GM12878 (cell line): ENCODE measurements at regions not wholly inside any gene's neighbourhood (a gene's known extent, or its start where the extent isn't known, plus 50 kb on each side); places are given as distances from the start of the nearest gene placed in this dataset.

Source experiments
- ATAC-seq: fragments of 200-7000 bp; cut with Tn5 transposase; 3 replicates; pipeline ENCODE4 v1.9.1; 2020; ENCODE audit warnings: mild to moderate bottlenecking, moderate library complexity
- BruUV-seq: library from RNA; stranded (reverse); fragments of 400-500 nt; replicated peaks from 2 replicates; lab custom pipeline; 2021; lab: Mats Ljungman, UMichigan
- CTCF ChIA-PET: fragments of 300-600 bp; sonication (Branson Sonifier 250); formaldehyde crosslinking; extraction: SDS; loops from one replicate; lab custom pipeline; 2021; ENCODE audit warnings: inconsistent platforms; lab: Yijun Ruan, JAX
- POLR2A ChIA-PET: fragments of 350-600 bp; formaldehyde crosslinking; extraction: SDS; loops from one replicate; lab custom pipeline; 2021; ENCODE audit warnings: inconsistent platforms; lab: Charles Lee
- RAD21 ChIA-PET: fragments of 300-600 bp; sonication (Branson Sonifier 250); formaldehyde crosslinking; loops from one replicate; lab custom pipeline; 2023; ENCODE audit warnings: antibody characterized with exemption; ENCODE audit not compliant: unreplicated experiment; lab: Charles Lee
- SMC1A ChIA-PET: fragments of 300-600 bp; sonication (Branson Sonifier 250); formaldehyde crosslinking; loops from one replicate; lab custom pipeline; 2023; ENCODE audit not compliant: unreplicated experiment, uncharacterized antibody; lab: Charles Lee
- DNase-seq: peaks from one replicate; pipeline ENCODE4 v3.0.0-alpha.2; 2011; ENCODE audit warnings: low read depth, low spot score
- FAIRE-seq: peaks from 3 replicates; lab custom pipeline; 2011; peaks lifted over from hg19 to GRCh38; lab: Jason Lieb, UNC
- H2AFZ ChIP-seq: 2 replicates; pipeline ENCODE4 v1.6.0; 2011; ENCODE audit warnings: low read depth, low read length, control low read depth; ENCODE audit not compliant: control insufficient read depth
- H3K27ac ChIP-seq: 2 replicates; pipeline ENCODE4 v1.5.1; 2011; ENCODE audit warnings: control low read depth; ENCODE audit not compliant: control insufficient read depth, insufficient read depth
- H3K27me3 ChIP-seq, 2 experiments: replicated peaks in 1 of 2; 2 replicates each; pipeline versions ENCODE4 v1.6.0 to v1.6.1; 2011; ENCODE audit warnings: low read length in 1 of 2; ENCODE audit not compliant: control insufficient read depth in 2 of 2, insufficient read depth in 2 of 2
- H3K36me3 ChIP-seq, 2 experiments: 2 replicates each; pipeline ENCODE4 v1.5.1; 2011; ENCODE audit warnings: low read length in 1 of 2; ENCODE audit not compliant: control insufficient read depth in 2 of 2, insufficient read depth in 2 of 2
- H3K4me1 ChIP-seq: 2 replicates; pipeline ENCODE4 v1.6.1; 2011; ENCODE audit warnings: mild to moderate bottlenecking, low read length, moderate library complexity, mixed read lengths; ENCODE audit not compliant: control insufficient read depth, insufficient read depth
- H3K4me2 ChIP-seq: 2 replicates; pipeline ENCODE4 v1.6.0; 2011; ENCODE audit warnings: control low read depth; ENCODE audit not compliant: control insufficient read depth, insufficient read depth
- H3K4me3 ChIP-seq: fragments of 200-600 bp; sonication (generic); 2 replicates; pipeline ENCODE4 v1.5.1; 2016
- H3K79me2 ChIP-seq: 2 replicates; pipeline ENCODE4 v1.6.0; 2011; ENCODE audit warnings: low read length; ENCODE audit not compliant: control insufficient read depth, insufficient read depth
- H3K9ac ChIP-seq: 2 replicates; pipeline ENCODE4 v1.8.0; 2011; ENCODE audit warnings: low read length, control low read depth, mixed read lengths; ENCODE audit not compliant: control insufficient read depth, insufficient read depth
- H3K9me3 ChIP-seq: replicated peaks from 3 replicates; pipeline ENCODE4 v1.5.1; 2011; ENCODE audit warnings: mild to moderate bottlenecking, low read length; ENCODE audit not compliant: control insufficient read depth, insufficient read depth
- H4K20me1 ChIP-seq: 2 replicates; pipeline ENCODE4 v1.6.0; 2011; ENCODE audit not compliant: control insufficient read depth, insufficient read depth
- CREB1 ChIP-seq: IDR thresholded peaks from 2 replicates; pipeline ENCODE4 v1.6.1; 2012; ENCODE audit warnings: low read depth, mild to moderate bottlenecking, inconsistent platforms
- EED ChIP-seq: sonication (generic); IDR thresholded peaks from 2 replicates; pipeline ENCODE4 v1.6.1; 2016; ENCODE audit warnings: antibody characterized with exemption, low read depth
- ESRRA ChIP-seq: IDR thresholded peaks from 2 replicates; pipeline ENCODE4 v1.6.1; 2012; ENCODE audit warnings: mild to moderate bottlenecking, low read length, improper control_type of control experiment
- ETV6 ChIP-seq, 2 experiments: fragments of 450-650 bp in 1 of 2; IDR thresholded peaks in 1 of 2; conservative IDR thresholded peaks in 1 of 2; 2 replicates each; pipeline ENCODE4 v1.6.1; 2014; ENCODE audit warnings: antibody characterized with exemption in 1 of 2, borderline replicate concordance in 1 of 2, low read depth in 1 of 2, mild to moderate bottlenecking in 1 of 2, moderate library complexity in 1 of 2
- MEF2A ChIP-seq: IDR thresholded peaks from 2 replicates; pipeline ENCODE4 v1.6.1; 2011; ENCODE audit warnings: low read depth, mild to moderate bottlenecking, low read length, moderate library complexity; ENCODE audit not compliant: insufficient read depth
- MTA2 ChIP-seq: fragments of 450-650 bp; IDR thresholded peaks from 2 replicates; pipeline ENCODE4 v1.6.1; 2016; ENCODE audit warnings: low read depth, mild to moderate bottlenecking, moderate library complexity
- MTA3 ChIP-seq: IDR thresholded peaks from 2 replicates; pipeline ENCODE4 v1.6.1; 2012; ENCODE audit warnings: low read length, inconsistent platforms, borderline replicate concordance
- NFYA ChIP-seq: IDR thresholded peaks from 2 replicates; pipeline ENCODE4 v1.6.1; 2011; ENCODE audit warnings: low read depth, mild to moderate bottlenecking, low read length, improper control_type of control experiment, borderline replicate concordance
- POLR2A ChIP-seq: IDR thresholded peaks from 2 replicates; pipeline ENCODE4 v1.6.1; 2011; ENCODE audit warnings: low read depth, mild to moderate bottlenecking, low read length
- POLR2AphosphoS5 ChIP-seq: IDR thresholded peaks from 2 replicates; pipeline ENCODE4 v1.6.1; 2011; ENCODE audit warnings: mild to moderate bottlenecking, low read length, inconsistent platforms
- SMARCA5 ChIP-seq: fragments of 450-650 bp; IDR thresholded peaks from 2 replicates; pipeline ENCODE4 v1.6.1; 2017; ENCODE audit warnings: mild to moderate bottlenecking
- SPI1 ChIP-seq: IDR thresholded peaks from 2 replicates; pipeline ENCODE4 v1.6.1; 2011; ENCODE audit warnings: low read depth, mild to moderate bottlenecking, low read length, moderate library complexity, borderline replicate concordance; ENCODE audit not compliant: insufficient read depth
- STAT3 ChIP-seq: IDR thresholded peaks from 2 replicates; pipeline ENCODE4 v1.6.1; 2011; ENCODE audit warnings: low read depth, low read length, improper control_type of control experiment
- TCF12 ChIP-seq: IDR thresholded peaks from 2 replicates; pipeline ENCODE4 v1.6.1; 2011; ENCODE audit warnings: low read depth, mild to moderate bottlenecking, low read length
- YBX1 ChIP-seq: fragments of 450-650 bp; IDR thresholded peaks from 2 replicates; pipeline ENCODE4 v1.6.1; 2016; ENCODE audit warnings: antibody characterized with exemption
- WGBS: methylation state at CpG from one replicate; pipeline ENCODE4 v1.1.6; 2016; ENCODE audit warnings: low lambda C conversion rate; ENCODE audit not compliant: insufficient replicate concordance, insufficient coverage; ENCODE audit errors: missing lambda C conversion rate; 5-methylcytosine and 5-hydroxymethylcytosine counted together
- in situ Hi-C: fragments of 300-500 bp; cut with MboI; formaldehyde crosslinking; loops from 9 replicates; pipeline ENCODE4 v1.14.3; 2018; ENCODE audit warnings: mixed read lengths
- intact Hi-C: fragments of 100-400 bp; cut with micrococcal nuclease; formaldehyde crosslinking; loops from one replicate; pipeline ENCODE4 v1.14.2; 2022; ENCODE audit not compliant: unreplicated experiment
- TF ChIP-seq, protein P1 (sequence below): fragments of 150-350 bp; IDR thresholded peaks from 2 replicates; pipeline ENCODE4 v1.6.1; 2016; ENCODE audit warnings: low read depth, low read length
- TF ChIP-seq, protein P2 (sequence below): fragments of 450-650 bp; IDR thresholded peaks from 2 replicates; pipeline ENCODE4 v1.6.1; 2016; ENCODE audit warnings: mild to moderate bottlenecking, moderate library complexity, borderline replicate concordance

DNA sequence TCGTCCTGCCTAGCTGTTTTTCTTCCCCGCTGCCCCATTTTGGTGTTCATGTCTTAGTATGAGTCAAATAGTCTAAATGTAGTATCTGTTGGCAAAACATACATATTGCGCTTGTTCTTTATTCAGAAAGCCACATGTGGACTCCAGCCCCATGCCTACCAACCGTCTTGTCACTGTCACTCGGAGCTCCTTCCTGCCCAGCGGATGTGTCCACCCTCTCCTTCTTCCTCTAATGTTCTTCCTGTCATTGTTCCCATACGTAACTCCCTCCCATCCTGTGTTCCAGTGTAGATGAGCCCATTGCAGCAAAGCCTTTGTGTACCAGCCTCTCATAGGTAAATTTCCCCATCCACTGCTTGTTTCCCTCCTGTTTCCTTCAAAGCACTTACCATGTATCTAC lies 120.5 kb downstream of the TMX1 start (continued):
- no peak for TF ChIP-seq ETV6 (conservative IDR thresholded peaks at IDR 0.05 in 1 of 2, IDR thresholded peaks at IDR 0.05 in 1 of 2; ENCODE audit: borderline replicate concordance in 1 of 2, low read depth in 1 of 2)
- no peak for TF ChIP-seq MEF2A
- TF ChIP-seq SPI1, result no peak
- TF ChIP-seq MTA2, result no peak
- TF ChIP-seq TCF12, result no peak
- TF ChIP-seq ESRRA, result no peak
- no peak for TF ChIP-seq POLR2A
- no peak for TF ChIP-seq MTA3

DNA sequence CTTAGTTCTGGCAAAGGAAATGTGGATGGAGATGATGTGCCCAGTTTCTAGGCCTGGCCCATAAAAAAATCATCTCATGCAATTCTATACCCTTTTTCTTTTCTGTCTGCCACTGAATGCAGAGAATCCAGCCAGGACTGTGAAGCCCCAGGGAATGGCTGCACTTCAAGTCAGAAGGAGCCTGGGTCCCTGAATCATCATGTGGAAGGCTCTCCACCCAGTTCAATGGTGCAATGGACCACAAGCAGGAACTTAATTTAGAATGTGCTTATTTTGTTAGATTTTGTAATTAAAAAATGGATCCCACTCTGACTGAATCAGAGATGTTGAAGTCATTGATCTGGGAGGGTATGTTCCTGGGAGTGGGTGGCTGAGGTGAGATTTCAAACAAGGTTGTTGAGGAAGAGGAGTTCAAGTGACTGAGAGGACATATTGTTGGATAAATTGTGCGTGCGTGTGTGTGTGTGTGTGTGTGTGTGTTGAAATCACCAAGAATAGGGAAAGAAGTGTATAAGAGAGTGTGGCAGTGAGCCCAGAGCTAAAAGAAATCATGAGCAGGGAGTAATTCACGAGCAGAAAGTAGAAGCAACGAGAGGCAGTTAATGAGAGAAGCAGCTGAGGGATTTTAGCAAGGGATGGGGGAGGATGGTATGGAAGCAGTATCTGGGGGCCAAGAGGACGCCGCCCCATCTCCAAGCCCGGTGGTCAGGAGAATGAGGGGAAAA lies 125.4 kb downstream of the TMX1 start:
- H3K4me1 ChIP-seq, result no peaks in the 10 kb centered on the region
- FAIRE-seq (no peak), ATAC-seq (no peak), DNase-seq (no peak)
- H3K27ac ChIP-seq, result no peak overlapping the region
- WGBS, result 26% methylated on average over 7 of the region's 7 CpGs
- H3K4me2 ChIP-seq, result no peak overlapping the region
- no peaks in the 10 kb centered on the region for H3K36me3 ChIP-seq
- no peaks in the 10 kb centered on the region for H4K20me1 ChIP-seq
- ChIA-PET CTCF (no interaction called here), SMC1A (no interaction called here), RAD21 (no interaction called here), POLR2A (no interaction called here)
- in situ Hi-C loops, result no loop called here
- BruUV-seq, result no TSS peak
- no peak overlapping the region for H2AFZ ChIP-seq
- no peak overlapping the region for H3K4me3 ChIP-seq
- no peak overlapping the region for H3K9ac ChIP-seq
- intact Hi-C loops, result loop anchor here (5.0 kb wide), 1 partner anchor 287 kb away; the partner anchor contains the start of gene FRMD6
- no peaks in the 10 kb centered on the region for H3K9me3 ChIP-seq
- H3K27me3 ChIP-seq, result no peaks in the 10 kb centered on the region
- no peaks in the 10 kb centered on the region for H3K79me2 ChIP-seq
- TF ChIP-seq, protein P1, sequence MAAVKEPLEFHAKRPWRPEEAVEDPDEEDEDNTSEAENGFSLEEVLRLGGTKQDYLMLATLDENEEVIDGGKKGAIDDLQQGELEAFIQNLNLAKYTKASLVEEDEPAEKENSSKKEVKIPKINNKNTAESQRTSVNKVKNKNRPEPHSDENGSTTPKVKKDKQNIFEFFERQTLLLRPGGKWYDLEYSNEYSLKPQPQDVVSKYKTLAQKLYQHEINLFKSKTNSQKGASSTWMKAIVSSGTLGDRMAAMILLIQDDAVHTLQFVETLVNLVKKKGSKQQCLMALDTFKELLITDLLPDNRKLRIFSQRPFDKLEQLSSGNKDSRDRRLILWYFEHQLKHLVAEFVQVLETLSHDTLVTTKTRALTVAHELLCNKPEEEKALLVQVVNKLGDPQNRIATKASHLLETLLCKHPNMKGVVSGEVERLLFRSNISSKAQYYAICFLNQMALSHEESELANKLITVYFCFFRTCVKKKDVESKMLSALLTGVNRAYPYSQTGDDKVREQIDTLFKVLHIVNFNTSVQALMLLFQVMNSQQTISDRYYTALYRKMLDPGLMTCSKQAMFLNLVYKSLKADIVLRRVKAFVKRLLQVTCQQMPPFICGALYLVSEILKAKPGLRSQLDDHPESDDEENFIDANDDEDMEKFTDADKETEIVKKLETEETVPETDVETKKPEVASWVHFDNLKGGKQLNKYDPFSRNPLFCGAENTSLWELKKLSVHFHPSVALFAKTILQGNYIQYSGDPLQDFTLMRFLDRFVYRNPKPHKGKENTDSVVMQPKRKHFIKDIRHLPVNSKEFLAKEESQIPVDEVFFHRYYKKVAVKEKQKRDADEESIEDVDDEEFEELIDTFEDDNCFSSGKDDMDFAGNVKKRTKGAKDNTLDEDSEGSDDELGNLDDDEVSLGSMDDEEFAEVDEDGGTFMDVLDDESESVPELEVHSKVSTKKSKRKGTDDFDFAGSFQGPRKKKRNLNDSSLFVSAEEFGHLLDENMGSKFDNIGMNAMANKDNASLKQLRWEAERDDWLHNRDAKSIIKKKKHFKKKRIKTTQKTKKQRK, result no peak
- no peak for TF ChIP-seq STAT3
- TF ChIP-seq POLR2AphosphoS5, result no peak
- TF ChIP-seq, protein P2, sequence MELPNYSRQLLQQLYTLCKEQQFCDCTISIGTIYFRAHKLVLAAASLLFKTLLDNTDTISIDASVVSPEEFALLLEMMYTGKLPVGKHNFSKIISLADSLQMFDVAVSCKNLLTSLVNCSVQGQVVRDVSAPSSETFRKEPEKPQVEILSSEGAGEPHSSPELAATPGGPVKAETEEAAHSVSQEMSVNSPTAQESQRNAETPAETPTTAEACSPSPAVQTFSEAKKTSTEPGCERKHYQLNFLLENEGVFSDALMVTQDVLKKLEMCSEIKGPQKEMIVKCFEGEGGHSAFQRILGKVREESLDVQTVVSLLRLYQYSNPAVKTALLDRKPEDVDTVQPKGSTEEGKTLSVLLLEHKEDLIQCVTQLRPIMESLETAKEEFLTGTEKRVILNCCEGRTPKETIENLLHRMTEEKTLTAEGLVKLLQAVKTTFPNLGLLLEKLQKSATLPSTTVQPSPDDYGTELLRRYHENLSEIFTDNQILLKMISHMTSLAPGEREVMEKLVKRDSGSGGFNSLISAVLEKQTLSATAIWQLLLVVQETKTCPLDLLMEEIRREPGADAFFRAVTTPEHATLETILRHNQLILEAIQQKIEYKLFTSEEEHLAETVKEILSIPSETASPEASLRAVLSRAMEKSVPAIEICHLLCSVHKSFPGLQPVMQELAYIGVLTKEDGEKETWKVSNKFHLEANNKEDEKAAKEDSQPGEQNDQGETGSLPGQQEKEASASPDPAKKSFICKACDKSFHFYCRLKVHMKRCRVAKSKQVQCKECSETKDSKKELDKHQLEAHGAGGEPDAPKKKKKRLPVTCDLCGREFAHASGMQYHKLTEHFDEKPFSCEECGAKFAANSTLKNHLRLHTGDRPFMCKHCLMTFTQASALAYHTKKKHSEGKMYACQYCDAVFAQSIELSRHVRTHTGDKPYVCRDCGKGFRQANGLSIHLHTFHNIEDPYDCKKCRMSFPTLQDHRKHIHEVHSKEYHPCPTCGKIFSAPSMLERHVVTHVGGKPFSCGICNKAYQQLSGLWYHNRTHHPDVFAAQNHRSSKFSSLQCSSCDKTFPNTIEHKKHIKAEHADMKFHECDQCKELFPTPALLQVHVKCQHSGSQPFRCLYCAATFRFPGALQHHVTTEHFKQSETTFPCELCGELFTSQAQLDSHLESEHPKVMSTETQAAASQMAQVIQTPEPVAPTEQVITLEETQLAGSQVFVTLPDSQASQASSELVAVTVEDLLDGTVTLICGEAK, result no peak
- TF ChIP-seq CREB1, result no peak
- TF ChIP-seq NFYA, result no peak
- TF ChIP-seq YBX1, result no peak
- TF ChIP-seq SMARCA5, result no peak
- TF ChIP-seq EED, result no peak
